ENCODE measurements at regions not wholly inside any gene's neighbourhood (a gene's known extent, or its start where the extent isn't known, plus 50 kb on each side); places are given as distances from the start of the nearest gene placed in this dataset.

- H3K27me3 ChIP-seq (ENCODE audit: control insufficient read depth, low read length), result no peaks in the 10 kb centered on the region
- no peaks in the 10 kb centered on the region for H3K9me2 ChIP-seq (replicated peaks; ENCODE audit: control insufficient read depth, low read length)
- TF ChIP-seq EZH2phosphoT487 (IDR thresholded peaks at IDR 0.05; ENCODE audit: borderline replicate concordance, low read length) (no peak), CTCF (IDR thresholded peaks at IDR 0.05; ENCODE audit: low read depth, low read length, poor library complexity, severe bottlenecking) (no peak)
- no peaks in the 10 kb centered on the region for H3K79me2 ChIP-seq (ENCODE audit: control insufficient read depth, low read length)
- no peaks in the 10 kb centered on the region for H3K4me1 ChIP-seq (ENCODE audit: control insufficient read depth, low read length)
- H3K36me3 ChIP-seq (ENCODE audit: control insufficient read depth, low read length), result no peaks in the 10 kb centered on the region
- H4K20me1 ChIP-seq (ENCODE audit: control insufficient read depth, insufficient read depth, low read depth, low read length), result no peaks in the 10 kb centered on the region
- H3K4me2 ChIP-seq (ENCODE audit: low read length), result no peak overlapping the region
- H3K9me3 ChIP-seq (ENCODE audit: control insufficient read depth, insufficient read depth, low read length), result no peaks in the 10 kb centered on the region
- H3K4me3 ChIP-seq (ENCODE audit: low read length), result no peak overlapping the region
- no peaks in the 10 kb centered on the region for H3F3A ChIP-seq (ENCODE audit: control insufficient read depth, insufficient read depth)
- H3K27ac ChIP-seq (ENCODE audit: low read depth, low read length), result no peak overlapping the region
Measured at GRCh38 chr5:8870349-8870958, 675.4 kb downstream of the SEMA5A start.

- Histone ChIP-seq H3K4me2 (ENCODE audit: low read length) (no peak overlapping the region), H3K9me2 (replicated peaks; ENCODE audit: control insufficient read depth, low read length) (no peaks in the 10 kb centered on the region), H3K9me3 (ENCODE audit: control insufficient read depth, insufficient read depth, low read length) (no peaks in the 10 kb centered on the region), H3K4me1 (ENCODE audit: control insufficient read depth, low read length) (no peaks in the 10 kb centered on the region), H3K27me3 (ENCODE audit: control insufficient read depth, low read length) (no peaks in the 10 kb centered on the region), H3K4me3 (ENCODE audit: low read length) (no peak overlapping the region), H3F3A (ENCODE audit: control insufficient read depth, insufficient read depth) (no peaks in the 10 kb centered on the region), H3K27ac (ENCODE audit: low read depth, low read length) (no peak overlapping the region), H4K20me1 (ENCODE audit: control insufficient read depth, insufficient read depth, low read depth, low read length) (no peaks in the 10 kb centered on the region), H3K36me3 (ENCODE audit: control insufficient read depth, low read length) (no peaks in the 10 kb centered on the region), H3K79me2 (ENCODE audit: control insufficient read depth, low read length) (no peaks in the 10 kb centered on the region)
- TF ChIP-seq CTCF (IDR thresholded peaks at IDR 0.05; ENCODE audit: low read depth, low read length, poor library complexity, severe bottlenecking), result no peak
- TF ChIP-seq EZH2phosphoT487 (IDR thresholded peaks at IDR 0.05; ENCODE audit: borderline replicate concordance, low read length), result no peak
Measured at GRCh38 chr5:8870959-8871355, 674.9 kb downstream of the SEMA5A start.

- Histone ChIP-seq H3K4me2 (ENCODE audit: low read length) (no peak overlapping the region), H3K36me3 (ENCODE audit: control insufficient read depth, low read length) (no peaks in the 10 kb centered on the region), H3K9me3 (ENCODE audit: control insufficient read depth, insufficient read depth, low read length) (no peaks in the 10 kb centered on the region), H3K27me3 (ENCODE audit: control insufficient read depth, low read length) (no peaks in the 10 kb centered on the region), H4K20me1 (ENCODE audit: control insufficient read depth, insufficient read depth, low read depth, low read length) (no peaks in the 10 kb centered on the region), H3K9me2 (replicated peaks; ENCODE audit: control insufficient read depth, low read length) (no peaks in the 10 kb centered on the region), H3F3A (ENCODE audit: control insufficient read depth, insufficient read depth) (no peaks in the 10 kb centered on the region), H3K4me3 (ENCODE audit: low read length) (no peak overlapping the region), H3K79me2 (ENCODE audit: control insufficient read depth, low read length) (no peaks in the 10 kb centered on the region), H3K27ac (ENCODE audit: low read depth, low read length) (no peak overlapping the region), H3K4me1 (ENCODE audit: control insufficient read depth, low read length) (no peaks in the 10 kb centered on the region)
- TF ChIP-seq CTCF (IDR thresholded peaks at IDR 0.05; ENCODE audit: low read depth, low read length, poor library complexity, severe bottlenecking) (no peak), EZH2phosphoT487 (IDR thresholded peaks at IDR 0.05; ENCODE audit: borderline replicate concordance, low read length) (no peak)
Measured at GRCh38 chr5:8871446-8871845, 674.4 kb downstream of the SEMA5A start.
